ENCODE measurements at regions not wholly inside any gene's neighbourhood (a gene's known extent, or its start where the extent isn't known, plus 50 kb on each side); places are given as distances from the start of the nearest gene placed in this dataset.

DNA sequence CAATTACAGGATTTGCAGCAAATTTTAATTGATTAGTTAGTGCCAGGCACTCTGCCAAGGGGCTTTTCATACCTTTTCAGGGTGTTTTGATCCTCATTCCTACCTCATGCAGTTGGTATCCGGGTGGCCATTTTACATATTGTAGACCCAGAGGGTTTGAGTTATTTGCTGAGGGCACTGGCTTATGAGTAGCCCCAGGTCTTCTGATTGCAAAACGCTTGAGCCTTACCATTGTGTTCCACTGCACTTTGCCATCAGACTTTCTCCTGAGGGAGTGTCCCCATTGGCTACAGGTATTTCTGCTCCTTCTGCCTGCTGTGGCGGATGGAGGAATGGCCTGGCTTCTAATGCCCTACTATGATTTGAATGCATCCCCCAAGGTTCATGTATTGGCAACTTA, 257.8 kb upstream of the CRY1 start:
- H3K27ac Mint-ChIP-seq = no peak overlapping the region
- no peaks in the 10 kb centered on the region for H3K27me3 Mint-ChIP-seq
- no peak overlapping the region for H3K4me3 Mint-ChIP-seq
- peaks cover 5% of the 10 kb centered on the region for H3K9me3 Mint-ChIP-seq (ENCODE audit: low read depth)
- H3K4me1 Mint-ChIP-seq (ENCODE audit: low read depth) = peaks cover 78% of the 10 kb centered on the region
- peaks cover 2% of the 10 kb centered on the region for H3K36me3 Mint-ChIP-seq

DNA sequence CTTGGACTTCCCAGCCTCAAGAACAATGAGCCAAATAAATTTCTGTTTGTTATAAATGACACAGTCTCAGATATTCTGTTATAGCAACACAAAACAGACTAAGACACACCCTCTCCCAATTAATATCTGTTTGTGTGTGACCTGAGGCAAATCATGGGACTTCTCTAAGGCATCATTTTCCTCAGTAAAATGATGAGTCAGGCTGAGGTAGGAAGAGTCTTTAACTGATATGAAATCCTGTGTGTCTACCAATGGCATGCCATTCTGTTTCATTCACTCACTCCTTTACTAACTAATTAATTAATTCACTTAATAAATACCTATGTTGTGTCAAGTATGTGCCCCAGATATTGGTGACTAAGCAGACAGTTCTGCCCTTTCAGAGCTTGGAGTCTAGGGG, 258.4 kb upstream of the CRY1 start:
- Mint-ChIP-seq H3K27ac (peak overlapping the region; percentile 76), H3K36me3 (peaks cover 2% of the 10 kb centered on the region), H3K4me3 (peak overlapping the region; percentile 64), H3K27me3 (no peaks in the 10 kb centered on the region), H3K9me3 (ENCODE audit: low read depth) (peaks cover 5% of the 10 kb centered on the region), H3K4me1 (ENCODE audit: low read depth) (peaks cover 78% of the 10 kb centered on the region)

DNA sequence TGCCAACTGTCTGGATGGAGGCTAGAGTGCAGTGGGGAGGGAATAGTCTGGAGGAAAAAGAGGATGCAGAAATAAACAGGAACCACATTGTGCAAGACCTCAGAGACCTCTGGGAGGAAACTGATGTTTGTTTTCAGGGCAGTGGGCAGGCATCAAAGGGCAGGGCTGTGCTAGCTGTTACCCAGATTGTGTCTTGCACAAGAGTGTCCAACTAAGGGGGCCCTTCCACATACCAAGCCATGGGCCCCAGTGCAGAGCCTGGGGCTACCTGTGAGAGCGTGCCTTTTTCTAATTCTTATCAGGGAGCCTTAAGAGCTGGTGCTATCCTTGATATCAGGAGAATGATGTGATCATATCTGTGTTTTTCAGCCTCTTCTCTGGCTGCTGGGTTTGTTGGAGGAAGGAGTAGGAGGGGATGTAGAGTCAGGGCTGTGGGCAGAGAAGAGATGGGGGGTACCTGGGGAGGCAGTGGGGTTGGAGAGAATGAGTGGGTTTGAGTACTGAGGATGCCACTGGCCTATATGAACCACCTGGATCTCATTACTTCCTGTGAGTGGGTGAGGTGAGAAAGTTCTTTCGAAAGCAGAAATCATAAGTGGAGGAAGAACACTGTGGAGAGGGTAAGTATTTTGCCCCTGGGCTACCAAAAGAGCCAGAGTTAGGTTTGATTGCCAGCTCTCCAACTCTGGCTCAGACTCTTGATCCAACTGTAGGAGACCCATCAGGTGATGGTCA, 259.2 kb upstream of the CRY1 start:
- peaks cover 2% of the 10 kb centered on the region for H3K9me3 Mint-ChIP-seq (ENCODE audit: low read depth)
- H3K27ac Mint-ChIP-seq = peak overlapping the region; percentile 76
- peak overlapping the region; percentile 64 for H3K4me3 Mint-ChIP-seq
- peaks cover under 1% of the 10 kb centered on the region for H3K36me3 Mint-ChIP-seq
- H3K27me3 Mint-ChIP-seq = no peaks in the 10 kb centered on the region
- H3K4me1 Mint-ChIP-seq (ENCODE audit: low read depth) = peaks cover 74% of the 10 kb centered on the region

DNA sequence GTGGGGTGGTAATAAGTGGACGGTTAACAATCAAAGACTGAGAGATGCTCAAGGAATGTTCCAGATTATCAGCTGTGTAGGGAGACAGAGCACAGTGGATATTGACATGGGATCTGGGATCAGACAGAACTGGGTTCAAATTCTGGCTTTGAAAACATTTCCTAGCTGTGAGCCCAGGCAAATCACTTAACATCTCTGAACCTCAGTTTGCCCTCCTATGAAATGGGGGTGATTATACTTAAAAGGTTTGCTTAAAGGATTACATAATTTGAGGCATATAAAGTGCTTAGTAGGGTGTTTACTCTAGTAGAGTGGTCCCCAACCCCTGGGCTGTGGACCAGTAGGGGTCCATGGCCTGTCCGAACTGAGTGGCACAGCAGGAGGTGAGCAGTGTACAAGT, 260.0 kb upstream of the CRY1 start:
- Mint-ChIP-seq H3K27me3 (no peaks in the 10 kb centered on the region), H3K9me3 (ENCODE audit: low read depth) (no peaks in the 10 kb centered on the region), H3K27ac (peak overlapping the region; percentile 76), H3K4me3 (no peak overlapping the region), H3K4me1 (ENCODE audit: low read depth) (peaks cover 76% of the 10 kb centered on the region), H3K36me3 (peaks cover 2% of the 10 kb centered on the region)

GRCh38 chr12:107355004-107355565, 261.7 kb upstream of the CRY1 start:
- H3K9me3 Mint-ChIP-seq (ENCODE audit: low read depth) = no peaks in the 10 kb centered on the region
- H3K4me3 Mint-ChIP-seq = no peak overlapping the region
- H3K27ac Mint-ChIP-seq = peak overlapping the region; percentile 55
- H3K27me3 Mint-ChIP-seq = no peaks in the 10 kb centered on the region
- H3K4me1 Mint-ChIP-seq (ENCODE audit: low read depth) = peaks cover 68% of the 10 kb centered on the region
- peaks cover 2% of the 10 kb centered on the region for H3K36me3 Mint-ChIP-seq

- Mint-ChIP-seq H3K27me3 (no peaks in the 10 kb centered on the region), H3K4me3 (no peak overlapping the region), H3K9me3 (ENCODE audit: low read depth) (no peaks in the 10 kb centered on the region), H3K27ac (no peak overlapping the region), H3K36me3 (peaks cover 2% of the 10 kb centered on the region), H3K4me1 (ENCODE audit: low read depth) (peaks cover 69% of the 10 kb centered on the region)
Measured at GRCh38 chr12:107355612-107356011, 262.3 kb upstream of the CRY1 start.

GRCh38 chr12:107356266-107356936, 263.1 kb upstream of the CRY1 start:
- peaks cover 74% of the 10 kb centered on the region for H3K4me1 Mint-ChIP-seq (ENCODE audit: low read depth)

DNA sequence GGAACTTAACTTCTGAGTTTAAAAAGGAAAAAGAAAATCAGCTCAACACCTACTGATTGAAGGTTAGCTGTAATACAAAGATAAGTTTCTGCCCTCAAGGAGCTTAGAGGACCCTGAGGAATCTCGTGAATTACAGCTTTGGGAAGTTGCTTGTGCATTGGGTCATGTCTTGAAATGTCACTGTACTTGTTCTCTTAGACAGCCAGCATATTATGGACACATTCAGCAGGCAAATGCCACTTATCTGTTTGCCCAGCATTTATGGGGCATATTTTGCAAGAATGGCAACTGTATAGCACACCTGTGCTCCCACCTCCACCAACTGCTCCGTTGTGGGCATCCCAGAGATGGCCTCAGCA, 263.6 kb upstream of the CRY1 start:
- H3K4me3 Mint-ChIP-seq = no peak overlapping the region
- no peaks in the 10 kb centered on the region for H3K9me3 Mint-ChIP-seq (ENCODE audit: low read depth)
- no peaks in the 10 kb centered on the region for H3K27me3 Mint-ChIP-seq
- peaks cover 72% of the 10 kb centered on the region for H3K4me1 Mint-ChIP-seq (ENCODE audit: low read depth)
- no peak overlapping the region for H3K27ac Mint-ChIP-seq
- peaks cover 2% of the 10 kb centered on the region for H3K36me3 Mint-ChIP-seq

More at GRCh38 chr12:107356266-107356936, 263.1 kb upstream of the CRY1 start:
- Mint-ChIP-seq H3K4me3 (no peak overlapping the region), H3K9me3 (ENCODE audit: low read depth) (no peaks in the 10 kb centered on the region), H3K27ac (no peak overlapping the region), H3K27me3 (no peaks in the 10 kb centered on the region), H3K36me3 (peaks cover 2% of the 10 kb centered on the region)

DNA sequence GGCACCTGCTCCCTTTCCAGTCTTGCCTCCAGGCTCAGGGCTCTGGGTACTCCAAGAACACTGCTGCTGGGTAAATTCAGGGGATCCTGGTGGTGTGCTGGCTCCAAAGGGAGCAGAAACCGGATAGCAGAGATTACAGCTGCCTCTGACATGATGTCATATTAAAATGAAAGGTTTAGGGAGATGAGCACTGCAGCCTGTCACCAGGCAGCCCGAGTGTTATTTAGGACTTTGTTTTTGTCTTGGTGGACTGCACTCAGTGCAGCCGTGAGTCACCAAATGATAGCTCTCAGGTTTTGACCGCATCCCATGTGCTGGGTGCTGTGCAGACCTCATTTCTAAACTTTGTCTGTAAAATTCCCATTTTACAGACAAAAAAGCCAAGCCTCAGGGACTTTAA, 266.0 kb upstream of the CRY1 start:
- Mint-ChIP-seq H3K4me3 (no peak overlapping the region), H3K9me3 (ENCODE audit: low read depth) (no peaks in the 10 kb centered on the region), H3K36me3 (peaks cover 2% of the 10 kb centered on the region), H3K27me3 (no peaks in the 10 kb centered on the region), H3K27ac (no peak overlapping the region), H3K4me1 (ENCODE audit: low read depth) (peaks cover 57% of the 10 kb centered on the region)

DNA sequence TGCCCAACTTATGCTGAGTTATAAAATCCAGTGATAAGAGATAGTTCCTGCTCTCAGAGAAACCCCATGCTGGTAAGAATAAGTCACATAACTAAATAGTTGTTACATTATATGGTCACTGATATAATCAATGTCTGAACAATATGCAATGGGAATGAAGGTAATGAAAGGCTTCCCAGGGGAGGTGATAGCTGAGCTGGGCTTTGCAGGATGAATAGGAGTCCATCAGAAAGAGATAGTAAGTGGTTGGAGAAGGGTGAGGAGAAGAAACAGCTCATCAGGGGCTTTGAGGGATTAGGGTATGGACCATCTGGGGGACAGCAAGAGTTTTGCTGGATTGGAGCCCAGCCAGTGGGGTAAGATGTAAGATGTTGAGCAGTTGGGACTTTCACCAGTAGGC, 266.7 kb upstream of the CRY1 start:
- Mint-ChIP-seq H3K27me3 (no peaks in the 10 kb centered on the region), H3K36me3 (peaks cover 2% of the 10 kb centered on the region), H3K27ac (no peak overlapping the region), H3K9me3 (ENCODE audit: low read depth) (no peaks in the 10 kb centered on the region), H3K4me1 (ENCODE audit: low read depth) (peaks cover 52% of the 10 kb centered on the region), H3K4me3 (no peak overlapping the region)

DNA sequence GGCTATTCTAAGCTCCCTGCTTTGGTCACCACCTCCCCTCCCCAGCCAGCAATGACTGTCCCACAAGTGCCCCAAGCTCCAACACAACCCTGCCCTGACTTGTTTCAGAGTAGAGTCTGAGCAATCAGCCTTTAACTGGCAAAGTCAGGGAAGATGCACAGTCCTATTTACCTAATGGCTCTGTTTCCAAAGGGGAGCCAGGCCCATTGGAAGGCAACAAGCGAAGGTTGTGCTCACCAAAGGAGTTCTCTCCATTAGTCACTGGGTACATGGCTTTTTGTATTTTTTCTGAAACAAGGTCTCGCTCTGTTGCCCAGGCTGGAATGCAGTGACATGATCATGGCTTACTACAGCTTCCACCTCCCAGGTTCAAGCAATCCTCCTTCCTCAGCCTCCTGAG, 267.1 kb upstream of the CRY1 start:
- Mint-ChIP-seq H3K27me3 (no peaks in the 10 kb centered on the region), H3K36me3 (peaks cover 2% of the 10 kb centered on the region), H3K27ac (no peak overlapping the region), H3K9me3 (ENCODE audit: low read depth) (no peaks in the 10 kb centered on the region), H3K4me1 (ENCODE audit: low read depth) (peaks cover 48% of the 10 kb centered on the region), H3K4me3 (no peak overlapping the region)

DNA sequence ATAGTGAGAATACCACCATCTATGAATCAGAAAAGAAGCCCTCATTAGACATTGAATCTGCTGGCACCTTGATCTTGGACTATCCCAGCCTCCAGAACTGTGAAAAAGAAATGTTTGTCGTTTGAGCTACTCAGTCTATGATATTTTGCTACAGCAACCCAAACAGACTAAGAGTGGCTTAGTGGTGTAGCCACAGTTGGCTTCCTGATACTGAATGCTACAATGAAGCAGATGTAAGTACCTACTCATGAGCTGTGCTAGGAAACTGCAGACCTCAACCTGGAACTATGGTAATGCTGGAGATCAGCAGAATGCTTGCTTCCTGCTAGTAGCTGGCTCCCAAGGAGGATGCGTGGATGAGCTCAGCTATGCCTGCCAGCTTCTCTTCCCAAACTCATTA, 268.6 kb upstream of the CRY1 start:
- H3K4me3 Mint-ChIP-seq = no peak overlapping the region
- peaks cover 2% of the 10 kb centered on the region for H3K36me3 Mint-ChIP-seq
- no peaks in the 10 kb centered on the region for H3K27me3 Mint-ChIP-seq
- peaks cover 48% of the 10 kb centered on the region for H3K4me1 Mint-ChIP-seq (ENCODE audit: low read depth)
- no peaks in the 10 kb centered on the region for H3K9me3 Mint-ChIP-seq (ENCODE audit: low read depth)
- no peak overlapping the region for H3K27ac Mint-ChIP-seq

DNA sequence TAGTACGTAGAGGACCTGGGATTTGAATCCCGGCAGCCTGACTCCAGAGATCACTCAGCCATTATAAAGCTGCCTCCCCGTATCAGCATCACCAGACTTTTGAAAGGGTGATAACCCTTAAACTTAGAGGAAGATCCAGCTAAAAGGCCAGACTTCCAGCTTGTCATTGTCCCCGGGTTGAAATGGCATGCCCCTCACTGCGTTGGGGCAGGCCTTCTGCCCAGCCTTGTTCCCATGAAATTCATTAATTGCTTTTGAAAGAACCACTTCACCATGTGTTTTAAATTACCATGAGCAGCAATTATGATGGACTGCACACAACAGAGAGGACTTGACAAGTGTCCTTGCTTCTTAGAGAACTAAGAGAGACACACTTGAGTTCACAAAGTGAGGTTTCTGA, 269.6 kb upstream of the CRY1 start:
- H3K36me3 Mint-ChIP-seq = peaks cover 2% of the 10 kb centered on the region
- H3K4me3 Mint-ChIP-seq = no peak overlapping the region

DNA sequence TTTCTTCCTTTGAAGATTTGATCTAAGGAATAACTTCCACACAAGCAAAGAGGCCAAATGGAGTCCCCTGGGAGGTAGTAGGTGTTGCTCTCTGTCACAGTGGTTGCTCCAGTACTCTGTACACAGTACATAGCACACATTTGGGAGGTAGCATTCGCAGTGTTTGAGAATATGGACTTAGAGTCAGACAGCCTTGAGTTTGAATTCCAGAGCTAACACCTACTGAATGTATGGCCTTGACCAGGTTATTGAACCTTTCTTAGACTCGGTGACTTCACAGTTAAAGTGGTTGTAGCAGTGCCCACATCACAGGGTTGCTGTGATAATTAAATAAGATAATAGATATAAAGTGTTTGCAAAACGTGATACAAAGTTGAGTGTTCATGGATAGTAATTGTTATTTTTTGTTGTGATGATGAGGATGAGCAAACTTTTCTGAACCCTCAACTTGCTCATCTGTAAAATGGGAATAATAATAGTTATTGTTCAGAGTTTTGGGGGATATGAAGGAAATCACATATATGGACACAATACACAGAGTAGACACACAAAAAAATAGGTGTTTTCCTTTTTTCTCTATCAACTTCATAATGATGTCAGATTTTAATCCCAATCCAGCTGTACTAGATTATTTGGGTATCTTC, 271.6 kb upstream of the CRY1 start:
- no peaks in the 10 kb centered on the region for H3K9me3 Mint-ChIP-seq (ENCODE audit: low read depth)
- H3K27me3 Mint-ChIP-seq = no peaks in the 10 kb centered on the region
- peaks cover 57% of the 10 kb centered on the region for H3K4me1 Mint-ChIP-seq (ENCODE audit: low read depth)
- no peaks in the 10 kb centered on the region for H3K36me3 Mint-ChIP-seq
- H3K4me3 Mint-ChIP-seq = no peak overlapping the region
- H3K27ac Mint-ChIP-seq = no peak overlapping the region

More for the DNA sequence above, 269.6 kb upstream of the CRY1 start:
- H3K27me3 Mint-ChIP-seq = no peaks in the 10 kb centered on the region
- no peak overlapping the region for H3K27ac Mint-ChIP-seq
- H3K9me3 Mint-ChIP-seq (ENCODE audit: low read depth) = no peaks in the 10 kb centered on the region
- peaks cover 49% of the 10 kb centered on the region for H3K4me1 Mint-ChIP-seq (ENCODE audit: low read depth)

DNA sequence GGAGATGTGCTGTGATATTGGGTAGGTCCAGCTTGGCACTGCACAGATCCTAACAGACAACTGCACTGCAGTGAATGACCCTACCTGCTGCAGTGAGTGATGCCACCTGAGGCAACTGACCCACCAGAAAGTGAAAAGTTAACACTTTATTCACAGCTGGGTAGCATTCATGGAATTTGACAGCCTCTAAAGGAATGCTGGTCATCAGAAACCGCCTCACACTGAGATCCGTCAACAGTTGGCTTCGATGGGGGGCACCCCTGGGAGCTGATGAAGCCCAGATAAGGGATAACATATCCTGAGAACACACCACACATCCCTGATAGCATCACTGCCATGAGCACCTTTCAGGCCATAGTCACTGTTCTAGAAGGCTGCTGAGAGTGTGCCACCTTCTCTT, 272.4 kb upstream of the CRY1 start:
- Mint-ChIP-seq H3K27ac (no peak overlapping the region), H3K4me1 (ENCODE audit: low read depth) (peaks cover 61% of the 10 kb centered on the region)

More for the DNA sequence above, 272.4 kb upstream of the CRY1 start:
- Mint-ChIP-seq H3K27me3 (no peaks in the 10 kb centered on the region), H3K4me3 (no peak overlapping the region), H3K9me3 (ENCODE audit: low read depth) (no peaks in the 10 kb centered on the region), H3K36me3 (no peaks in the 10 kb centered on the region)
